Activated naive CD8-positive, alpha-beta T cell treated with anti-CD3 and anti-CD28 coated beads, Interleukin-2, amount 50 U/mL, for 24 hours (primary cell): ENCODE measurements at regions not wholly inside any gene's neighbourhood (a gene's known extent, or its start where the extent isn't known, plus 50 kb on each side); places are given as distances from the start of the nearest gene placed in this dataset.
"Not testable (repeated sequence)": the region's sequence is repeated elsewhere in the genome, so short reads cannot be mapped to it uniquely, and the experiment has no call there.

Experiments
- ATAC-seq: fragments of 150-1000 bp; cut with Tn5 transposase; one replicate; pipeline ENCODE4 v1.10.0; 2021
- DNase-seq: peaks from one replicate; pipeline ENCODE4 v3.0.0; 2021
- H3K27ac Mint-ChIP-seq: one replicate; pipeline ENCODE4 v1.8.0; 2021; ENCODE audit warnings: mild to moderate bottlenecking, mixed read lengths
- H3K27me3 Mint-ChIP-seq: one replicate; pipeline ENCODE4 v1.8.0; 2021; ENCODE audit warnings: mixed read lengths
- H3K36me3 Mint-ChIP-seq: one replicate; pipeline ENCODE4 v1.8.0; 2021; ENCODE audit warnings: low read depth, mixed read lengths
- H3K4me1 Mint-ChIP-seq: one replicate; pipeline ENCODE4 v1.8.0; 2021; ENCODE audit warnings: mixed read lengths
- H3K4me3 Mint-ChIP-seq: one replicate; pipeline ENCODE4 v1.8.0; 2021; ENCODE audit warnings: mild to moderate bottlenecking, moderate library complexity, mixed read lengths
- H3K9me3 Mint-ChIP-seq: one replicate; pipeline ENCODE4 v1.8.0; 2021; ENCODE audit warnings: mixed read lengths

DNA sequence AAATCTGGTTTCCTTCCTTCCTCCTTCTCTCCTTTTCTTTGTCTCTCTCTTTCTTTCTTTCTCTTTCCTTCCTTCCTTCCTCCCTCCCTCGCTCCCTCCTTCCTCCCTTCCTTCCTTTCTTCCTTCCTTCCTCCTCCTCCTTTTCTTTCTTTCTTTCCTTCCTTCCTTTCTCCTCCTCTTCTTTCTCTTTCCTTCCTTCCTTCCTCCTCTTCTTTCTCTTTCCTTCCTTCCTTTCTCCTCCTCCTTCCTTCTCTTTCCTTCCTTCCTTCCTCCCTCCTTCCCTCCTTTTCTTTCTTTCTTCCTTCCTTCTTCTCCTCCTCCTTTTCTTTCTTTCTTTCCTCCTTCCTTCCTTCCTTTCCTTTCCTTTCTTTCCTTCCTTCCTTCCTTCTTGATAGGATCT, 61.2 kb downstream of the VIP start:
- H3K4me3 Mint-ChIP-seq: no peak overlapping the region
- H3K27ac Mint-ChIP-seq: no peak overlapping the region
- no peaks in the 10 kb centered on the region for H3K9me3 Mint-ChIP-seq
- peaks cover 4% of the 10 kb centered on the region for H3K27me3 Mint-ChIP-seq
- ATAC-seq (no peak), DNase-seq (no peak)
- no peaks in the 10 kb centered on the region for H3K4me1 Mint-ChIP-seq
- H3K36me3 Mint-ChIP-seq: no peaks in the 10 kb centered on the region

DNA sequence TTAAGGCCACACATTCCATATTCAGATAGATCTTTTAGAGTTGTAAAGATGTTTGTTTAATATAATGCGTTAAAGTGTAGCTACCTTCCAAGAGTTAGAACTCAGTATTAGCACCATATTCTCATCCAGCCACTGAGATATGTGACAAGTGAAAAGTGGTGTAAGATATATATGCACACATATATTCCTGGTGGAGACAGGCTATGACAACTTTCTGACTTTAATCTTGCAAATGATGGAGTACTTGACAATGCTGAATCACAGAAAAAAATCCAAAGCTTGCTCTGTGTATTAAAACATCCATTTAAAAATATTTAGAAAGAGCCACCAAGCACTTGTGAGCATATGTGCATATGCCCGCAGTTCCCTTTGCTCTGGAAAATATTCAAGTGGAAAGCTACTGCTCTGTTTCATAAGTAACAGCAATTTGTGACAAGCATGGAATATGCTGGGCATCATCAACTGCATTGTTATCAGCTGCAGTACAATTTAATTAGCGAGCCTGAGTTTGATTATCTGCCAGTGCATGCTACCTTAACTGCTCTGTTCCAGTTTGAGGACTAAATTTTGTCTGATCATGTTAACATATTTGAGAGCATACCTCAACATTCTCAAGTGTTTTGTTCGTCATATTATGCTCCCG, 64.8 kb downstream of the VIP start:
- Mint-ChIP-seq H3K9me3 (no peaks in the 10 kb centered on the region), H3K4me1 (no peaks in the 10 kb centered on the region), H3K27me3 (peaks cover 2% of the 10 kb centered on the region), H3K4me3 (no peak overlapping the region), H3K27ac (no peak overlapping the region), H3K36me3 (no peaks in the 10 kb centered on the region)
- no peak for DNase-seq
- no peak for ATAC-seq

DNA sequence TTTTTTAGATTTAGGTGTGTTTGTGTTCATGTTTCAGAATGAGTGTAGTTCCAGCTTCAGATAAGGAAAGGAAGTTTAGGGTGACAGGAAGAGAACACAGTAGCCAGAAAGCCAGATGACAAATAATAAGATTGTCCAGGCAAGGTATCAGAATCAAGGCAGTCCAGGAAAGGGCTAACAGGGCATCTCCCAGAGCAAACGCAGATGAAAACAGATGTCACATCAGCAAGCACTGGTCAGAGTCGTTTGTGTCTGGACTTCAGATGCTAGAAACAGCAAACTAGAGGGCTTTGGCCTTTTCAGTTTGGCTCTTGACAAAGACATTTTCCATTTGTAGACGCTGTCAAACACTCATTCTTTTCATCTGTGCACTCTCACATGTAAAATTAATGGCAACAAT, 65.5 kb downstream of the VIP start:
- H3K27me3 Mint-ChIP-seq: peaks cover 2% of the 10 kb centered on the region
- no peak for DNase-seq
- no peaks in the 10 kb centered on the region for H3K4me1 Mint-ChIP-seq
- ATAC-seq: no peak
- H3K27ac Mint-ChIP-seq: no peak overlapping the region
- H3K9me3 Mint-ChIP-seq: no peaks in the 10 kb centered on the region
- H3K36me3 Mint-ChIP-seq: no peaks in the 10 kb centered on the region
- no peak overlapping the region for H3K4me3 Mint-ChIP-seq

DNA sequence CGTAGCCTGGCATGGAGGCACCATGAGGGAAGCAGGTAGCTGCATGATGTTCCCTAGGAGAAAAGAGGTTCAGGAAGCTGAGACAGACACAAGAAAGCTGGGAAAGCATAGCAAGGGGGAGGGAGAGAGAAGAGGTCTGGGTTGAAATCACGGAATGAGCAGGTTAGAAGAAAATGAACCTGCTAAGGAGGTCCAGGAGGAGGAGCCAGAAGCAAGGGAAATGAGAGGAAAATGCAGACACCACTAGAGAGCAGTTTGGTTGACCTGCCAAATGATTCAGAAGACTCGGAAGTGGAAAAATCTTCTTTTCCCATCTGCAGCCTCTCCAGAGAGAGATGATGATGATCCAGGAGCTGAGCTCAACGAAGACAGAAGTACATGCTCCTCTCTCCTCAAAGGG, 70.9 kb downstream of the VIP start:
- Mint-ChIP-seq H3K4me3 (no peak overlapping the region), H3K27ac (no peak overlapping the region), H3K36me3 (no peaks in the 10 kb centered on the region), H3K27me3 (no peaks in the 10 kb centered on the region), H3K4me1 (no peaks in the 10 kb centered on the region), H3K9me3 (no peaks in the 10 kb centered on the region)
- no peak for ATAC-seq
- no peak for DNase-seq

DNA sequence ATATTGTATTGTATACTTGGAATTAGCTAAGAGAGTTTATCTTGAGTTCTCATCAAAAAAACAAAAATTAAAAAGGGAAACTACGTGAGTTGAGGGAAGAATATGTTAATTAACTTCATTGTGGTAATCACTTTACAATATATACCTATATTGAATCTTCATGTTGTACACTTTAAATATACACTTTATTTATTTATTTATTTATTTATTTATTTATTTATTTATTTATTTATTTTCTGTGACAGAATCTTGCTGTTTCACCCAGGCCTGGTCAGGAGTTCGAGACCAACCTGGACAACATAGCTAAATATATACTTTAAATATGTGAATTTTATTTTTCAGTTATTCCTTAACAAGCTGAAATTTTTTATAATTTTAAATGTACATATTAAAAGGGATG, 74.1 kb downstream of the VIP start:
- ATAC-seq (no peak), DNase-seq (no peak)
- H3K27me3 Mint-ChIP-seq: no peaks in the 10 kb centered on the region
- H3K9me3 Mint-ChIP-seq: no peaks in the 10 kb centered on the region
- H3K4me1 Mint-ChIP-seq: no peaks in the 10 kb centered on the region
- H3K4me3 Mint-ChIP-seq: no peak overlapping the region
- no peak overlapping the region for H3K27ac Mint-ChIP-seq
- H3K36me3 Mint-ChIP-seq: no peaks in the 10 kb centered on the region

DNA sequence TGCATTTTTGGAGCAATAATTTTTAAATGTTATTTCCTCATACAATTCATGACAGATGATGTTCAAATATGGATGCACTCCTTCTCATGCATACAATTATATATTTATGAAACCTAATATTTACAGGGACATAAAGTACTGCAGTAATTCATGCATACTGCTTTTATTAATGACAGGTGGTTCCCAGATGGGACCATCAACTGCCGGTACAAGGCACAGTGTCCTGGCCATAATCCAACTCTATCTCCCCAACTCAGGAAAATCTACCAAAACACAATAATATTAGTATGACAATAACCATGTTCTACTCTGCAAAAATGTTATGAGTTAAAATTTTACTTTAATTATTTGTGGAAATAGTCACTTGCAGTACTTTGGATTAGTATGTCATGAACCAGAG, 77.8 kb downstream of the VIP start:
- DNase-seq: no peak
- H3K27ac Mint-ChIP-seq: no peak overlapping the region
- no peak overlapping the region for H3K4me3 Mint-ChIP-seq
- H3K27me3 Mint-ChIP-seq: no peaks in the 10 kb centered on the region
- ATAC-seq: no peak
- H3K4me1 Mint-ChIP-seq: no peaks in the 10 kb centered on the region
- H3K36me3 Mint-ChIP-seq: no peaks in the 10 kb centered on the region
- no peaks in the 10 kb centered on the region for H3K9me3 Mint-ChIP-seq

DNA sequence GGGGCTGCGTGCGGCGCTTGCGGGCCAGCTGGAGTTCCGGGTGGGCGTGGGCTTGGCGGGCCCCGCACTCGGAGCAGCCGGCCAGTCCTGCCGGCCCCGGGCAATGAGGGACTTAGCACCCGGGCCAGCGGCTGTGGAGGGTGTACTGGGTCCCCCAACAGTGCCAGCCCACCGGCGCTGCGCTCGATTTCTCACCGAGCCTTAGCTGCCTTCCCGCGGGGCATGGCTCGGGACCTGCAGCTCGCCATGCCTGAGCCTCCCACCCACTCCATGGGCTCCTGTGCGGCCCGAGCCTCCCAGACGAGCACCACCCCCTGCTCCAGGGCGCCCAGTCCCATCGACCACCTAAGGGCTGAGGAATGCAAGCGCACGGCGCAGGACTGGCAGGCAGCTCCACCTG, 83.8 kb downstream of the VIP start:
- not testable (repeated sequence) for H3K27ac Mint-ChIP-seq, H3K4me3 Mint-ChIP-seq, H3K36me3 Mint-ChIP-seq, ATAC-seq, H3K4me1 Mint-ChIP-seq, H3K27me3 Mint-ChIP-seq, DNase-seq, H3K9me3 Mint-ChIP-seq

DNA sequence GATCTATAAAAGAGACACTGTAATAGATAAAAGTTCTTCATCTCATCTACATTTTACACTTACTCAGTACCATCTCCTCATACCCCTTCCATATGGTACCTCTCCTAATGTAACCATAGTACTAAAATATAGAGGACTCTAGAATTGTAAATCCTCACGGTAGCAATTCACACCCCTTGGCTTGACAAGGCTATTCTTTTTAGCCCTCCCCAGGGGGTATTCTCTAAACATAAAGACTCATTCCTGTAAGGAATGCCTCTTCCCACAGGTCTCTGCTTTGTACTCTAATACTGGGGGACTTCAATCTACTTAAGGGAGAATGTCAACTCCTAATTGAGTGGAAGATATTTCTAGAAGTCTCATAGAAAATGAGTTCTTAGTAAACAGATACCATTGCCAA, 85.9 kb downstream of the VIP start:
- DNase-seq: no peak
- H3K4me1 Mint-ChIP-seq: no peaks in the 10 kb centered on the region

DNA sequence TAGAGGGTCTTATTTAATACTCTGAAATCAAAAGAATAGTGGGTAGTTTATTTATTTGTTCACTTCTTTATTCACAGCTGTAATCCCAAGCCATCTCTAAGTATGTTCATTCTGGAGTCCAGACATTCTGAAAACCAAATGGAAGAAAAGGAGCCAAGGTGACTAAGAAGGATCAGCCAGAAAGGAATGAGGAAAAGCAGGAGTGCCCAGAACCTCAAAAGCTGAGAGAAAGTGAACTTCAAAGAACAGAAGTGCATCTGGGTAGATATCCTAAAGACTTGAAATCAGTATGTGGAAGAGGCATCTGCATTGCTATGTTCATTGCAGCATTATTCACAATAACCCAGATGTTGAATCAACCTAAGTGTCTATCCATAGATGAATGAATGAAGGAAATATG, 94.8 kb downstream of the VIP start:
- H3K27me3 Mint-ChIP-seq: peaks cover 2% of the 10 kb centered on the region
- H3K27ac Mint-ChIP-seq: no peak overlapping the region
- peaks cover 5% of the 10 kb centered on the region for H3K9me3 Mint-ChIP-seq
- DNase-seq (no peak), ATAC-seq (no peak)
- H3K36me3 Mint-ChIP-seq: no peaks in the 10 kb centered on the region
- H3K4me1 Mint-ChIP-seq: no peaks in the 10 kb centered on the region
- H3K4me3 Mint-ChIP-seq: no peak overlapping the region

More for the DNA sequence above, 85.9 kb downstream of the VIP start:
- ATAC-seq: no peak
- H3K36me3 Mint-ChIP-seq: no peaks in the 10 kb centered on the region
- peaks cover 7% of the 10 kb centered on the region for H3K27me3 Mint-ChIP-seq
- H3K9me3 Mint-ChIP-seq: peaks cover 3% of the 10 kb centered on the region
- H3K27ac Mint-ChIP-seq: no peak overlapping the region
- H3K4me3 Mint-ChIP-seq: no peak overlapping the region

DNA sequence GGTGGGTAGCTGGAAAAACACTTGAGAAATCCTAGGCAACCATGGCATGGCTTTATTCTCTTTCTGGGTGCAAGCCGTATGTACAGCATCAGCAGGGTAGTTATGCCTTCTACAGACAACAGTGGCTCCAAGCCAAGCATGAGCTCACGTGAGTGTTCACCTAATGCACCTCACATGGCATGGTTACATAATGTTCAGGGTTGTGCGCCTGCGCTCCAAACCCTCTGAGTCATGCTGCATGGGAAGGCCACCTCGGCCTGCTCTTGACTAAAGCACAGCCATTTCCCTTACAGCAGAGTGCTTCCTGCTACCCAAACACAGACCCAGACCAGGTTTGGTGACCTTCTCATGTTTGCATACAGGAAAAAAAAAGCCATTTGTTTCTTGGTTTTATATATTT, 96.2 kb downstream of the VIP start:
- Mint-ChIP-seq H3K27ac (no peak overlapping the region), H3K4me3 (no peak overlapping the region)
- ATAC-seq: no peak

DNA sequence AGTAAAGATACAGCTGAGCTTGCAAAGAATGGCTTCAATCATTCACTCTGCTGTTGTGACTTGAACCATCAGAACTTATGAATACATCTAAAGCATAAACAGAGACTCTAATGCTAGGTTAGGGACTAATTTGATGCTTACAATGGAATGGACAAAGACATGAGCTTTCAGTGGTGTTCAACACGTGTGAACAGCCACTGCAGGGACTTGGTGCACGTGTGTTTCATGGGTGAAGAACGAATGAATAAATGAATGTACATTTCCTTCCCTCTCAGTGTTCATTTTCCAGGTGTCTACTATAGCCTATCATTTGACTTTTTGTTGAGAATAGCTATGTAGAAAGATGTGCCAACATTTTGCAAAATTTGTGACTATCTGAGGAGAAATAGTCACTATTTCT, 98.3 kb downstream of the VIP start:
- Mint-ChIP-seq H3K9me3 (peaks cover 5% of the 10 kb centered on the region), H3K4me3 (no peak overlapping the region), H3K27me3 (peaks cover 2% of the 10 kb centered on the region), H3K4me1 (no peaks in the 10 kb centered on the region), H3K36me3 (no peaks in the 10 kb centered on the region), H3K27ac (no peak overlapping the region)
- ATAC-seq (no peak), DNase-seq (no peak)

More for the DNA sequence above, 96.2 kb downstream of the VIP start:
- Mint-ChIP-seq H3K4me1 (no peaks in the 10 kb centered on the region), H3K9me3 (peaks cover 5% of the 10 kb centered on the region), H3K27me3 (peaks cover 2% of the 10 kb centered on the region), H3K36me3 (no peaks in the 10 kb centered on the region)
- DNase-seq: no peak

DNA sequence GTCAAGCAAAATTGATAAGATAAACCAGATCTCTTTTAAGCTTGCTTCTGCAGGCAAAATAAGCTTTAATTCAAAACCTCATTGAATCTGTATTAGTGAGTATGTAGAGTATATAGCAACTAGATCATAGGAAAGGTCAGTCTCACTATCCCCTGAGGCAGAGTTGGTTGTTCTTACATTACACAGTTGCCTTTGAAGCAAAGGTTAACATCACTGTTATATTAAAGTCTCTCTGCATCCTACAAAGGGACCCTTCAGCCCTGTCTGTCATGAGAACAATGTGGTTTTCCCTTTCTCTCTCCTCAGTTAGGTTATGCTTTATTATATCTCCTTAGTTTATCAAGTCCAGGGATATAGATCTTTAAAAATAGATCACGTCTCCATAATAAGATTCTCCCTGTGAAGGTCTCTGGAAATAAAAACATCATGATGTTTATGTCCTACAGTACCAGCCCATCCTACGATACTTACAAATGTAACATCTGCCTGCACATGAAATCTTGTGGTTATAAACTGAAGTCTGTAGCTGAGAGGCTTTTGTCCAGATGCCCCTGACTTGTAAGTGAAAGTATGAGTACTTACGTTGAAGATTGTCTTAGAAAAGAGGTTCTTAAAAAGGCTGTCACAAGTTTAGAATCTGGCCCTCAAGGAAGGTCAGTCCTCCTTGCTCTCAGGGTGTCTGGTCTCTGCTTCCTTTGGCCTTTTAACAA, 103.6 kb downstream of the VIP start:
- Mint-ChIP-seq H3K27me3 (peaks cover 4% of the 10 kb centered on the region), H3K9me3 (no peaks in the 10 kb centered on the region), H3K27ac (no peak overlapping the region), H3K4me1 (no peaks in the 10 kb centered on the region), H3K36me3 (no peaks in the 10 kb centered on the region), H3K4me3 (no peak overlapping the region)
- ATAC-seq: no peak
- DNase-seq: no peak

DNA sequence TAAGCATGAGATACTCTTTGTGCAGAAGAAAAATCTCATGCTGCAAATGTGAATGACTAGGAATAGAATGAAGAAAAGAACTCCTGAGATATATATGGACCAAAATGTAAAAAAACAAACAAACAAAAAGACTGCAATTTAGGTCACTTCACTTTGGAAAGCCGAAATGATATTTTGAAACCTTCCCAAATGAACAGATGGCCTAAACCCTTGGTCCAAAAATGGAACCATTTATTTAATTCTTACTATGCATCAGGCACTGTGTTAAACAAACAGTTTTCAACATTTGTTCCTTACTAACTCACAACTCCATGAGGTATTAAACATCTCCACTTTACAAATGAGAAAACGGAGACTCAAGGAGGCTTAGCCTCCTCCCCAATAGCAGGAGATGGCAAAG, 107.5 kb downstream of the VIP start:
- Mint-ChIP-seq H3K27me3 (peaks cover 15% of the 10 kb centered on the region), H3K36me3 (no peaks in the 10 kb centered on the region), H3K4me3 (no peak overlapping the region), H3K9me3 (no peaks in the 10 kb centered on the region), H3K27ac (no peak overlapping the region), H3K4me1 (no peaks in the 10 kb centered on the region)
- no peak for ATAC-seq
- DNase-seq: no peak

DNA sequence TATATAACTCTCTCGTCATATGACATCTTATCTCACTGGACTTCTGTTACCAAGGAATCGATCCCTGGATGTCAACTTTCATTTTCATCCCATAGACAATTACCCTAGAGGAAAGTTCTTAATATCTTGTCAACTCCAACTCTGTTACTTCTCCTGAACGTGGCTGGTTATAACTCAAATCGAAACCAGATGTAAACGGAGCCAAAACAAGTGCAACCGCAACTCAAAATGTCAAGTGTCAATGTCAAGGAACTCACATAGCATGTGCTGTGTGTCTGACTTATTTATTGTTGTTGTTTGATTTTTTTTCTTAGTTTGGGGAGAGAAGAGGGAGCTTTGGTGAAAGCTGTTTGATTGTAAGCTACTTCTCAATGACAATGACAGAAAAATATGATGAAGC, 108.6 kb downstream of the VIP start:
- ATAC-seq (no peak), DNase-seq (no peak)
- Mint-ChIP-seq H3K4me1 (no peaks in the 10 kb centered on the region), H3K27me3 (peaks cover 15% of the 10 kb centered on the region), H3K36me3 (no peaks in the 10 kb centered on the region), H3K9me3 (no peaks in the 10 kb centered on the region), H3K27ac (no peak overlapping the region), H3K4me3 (no peak overlapping the region)

DNA sequence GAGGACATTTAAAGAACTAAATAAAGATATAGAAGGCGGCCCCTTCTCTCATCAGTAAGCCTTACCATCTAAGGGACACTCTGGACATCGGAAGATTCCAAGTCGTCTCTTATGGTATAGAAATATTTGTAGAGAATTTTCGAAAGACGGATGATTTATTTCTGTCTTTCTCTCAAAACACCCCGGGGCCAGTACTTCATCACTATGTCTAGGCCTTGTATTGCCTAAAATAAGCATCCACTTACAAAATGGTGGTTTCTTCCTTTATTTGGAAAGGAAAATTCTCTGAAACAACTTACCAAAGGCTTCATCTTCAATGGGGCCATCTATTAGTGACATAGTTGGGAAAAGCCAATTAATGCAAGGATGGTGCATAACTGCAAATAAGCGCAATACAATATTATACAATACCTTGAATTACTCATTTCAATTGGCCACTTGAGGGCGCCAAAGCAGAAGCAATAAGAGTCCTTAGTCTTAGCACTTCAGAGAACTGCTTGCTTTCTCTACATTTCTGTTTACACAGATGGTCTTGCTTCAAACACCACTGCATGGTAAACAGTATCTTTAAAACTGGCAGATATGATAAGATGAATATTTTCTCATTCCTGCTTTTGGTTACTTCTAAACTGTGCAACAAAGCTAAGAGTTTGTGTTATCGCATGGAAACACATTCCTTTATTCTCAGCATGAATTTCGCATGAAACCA, 113.2 kb downstream of the VIP start:
- H3K36me3 Mint-ChIP-seq: no peaks in the 10 kb centered on the region
- peak; percentile 76 for ATAC-seq
- DNase-seq: peak; percentile 60
- no peak overlapping the region for H3K27ac Mint-ChIP-seq
- no peak overlapping the region for H3K4me3 Mint-ChIP-seq
- H3K4me1 Mint-ChIP-seq: no peaks in the 10 kb centered on the region
- H3K9me3 Mint-ChIP-seq: no peaks in the 10 kb centered on the region
- peaks cover 11% of the 10 kb centered on the region for H3K27me3 Mint-ChIP-seq
